Mesothelial cell of epicardium (in vitro differentiated cells): ENCODE measurements at regions not wholly inside any gene's neighbourhood (a gene's known extent, or its start where the extent isn't known, plus 50 kb on each side); places are given as distances from the start of the nearest gene placed in this dataset.

Source experiments
- DNase-seq, 2 experiments: peaks; one replicate each; pipeline ENCODE4 v3.0.0; 2021; ENCODE audit warnings: low spot score in 2 of 2; ENCODE audit not compliant: unreplicated experiment in 2 of 2
- H3K27ac Mint-ChIP-seq: 2 replicates; pipeline ENCODE4 v1.8.0; 2021; ENCODE audit warnings: mixed read lengths
- H3K27me3 Mint-ChIP-seq: 2 replicates; pipeline ENCODE4 v1.8.0; 2021; ENCODE audit warnings: low read depth, mixed read lengths
- H3K36me3 Mint-ChIP-seq: 2 replicates; pipeline ENCODE4 v1.8.0; 2021; ENCODE audit warnings: mixed read lengths
- H3K4me1 Mint-ChIP-seq: 2 replicates; pipeline ENCODE4 v1.8.0; 2021; ENCODE audit warnings: mixed read lengths
- H3K4me3 Mint-ChIP-seq: 2 replicates; pipeline ENCODE4 v1.8.0; 2021; ENCODE audit warnings: mild to moderate bottlenecking, moderate library complexity, mixed read lengths
- H3K9me3 Mint-ChIP-seq: 2 replicates; pipeline ENCODE4 v1.8.0; 2021; ENCODE audit warnings: mixed read lengths
- TF ChIP-seq, protein P1 (sequence below): fragments of 200-600 bp; sonication (generic); IDR thresholded peaks from one replicate; pipeline ENCODE4 v1.5.0; 2021; ENCODE audit warnings: antibody characterized with exemption; ENCODE audit not compliant: unreplicated experiment

DNA sequence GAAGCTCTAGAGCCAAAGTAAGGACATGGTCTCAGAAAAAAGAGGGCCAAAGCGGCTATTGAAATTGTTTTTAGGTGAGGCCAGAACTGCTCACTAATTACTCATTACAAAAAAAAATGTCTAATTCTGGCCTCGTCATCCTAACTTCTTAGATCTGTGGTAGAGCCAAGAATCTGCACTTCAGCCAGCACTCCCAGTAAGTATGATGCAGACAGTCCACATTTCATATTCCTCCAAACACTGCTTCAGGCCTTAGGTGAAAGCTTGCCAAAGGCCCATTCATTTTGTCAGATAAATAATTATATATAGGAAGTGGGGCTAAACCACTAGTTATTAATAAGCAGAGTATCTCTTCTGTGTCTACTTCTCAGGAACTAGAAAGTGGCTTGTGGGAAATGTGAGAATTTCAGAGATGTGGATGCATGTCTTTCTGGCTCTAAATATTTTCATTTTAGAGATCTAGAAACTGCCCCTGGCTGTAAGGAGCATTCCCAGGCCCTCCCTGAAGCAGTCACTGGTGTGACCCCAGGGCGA is 554.0 kb downstream of the TLE4 start:
- Mint-ChIP-seq H3K4me1 (no peaks in the 10 kb centered on the region), H3K27me3 (peaks cover 3% of the 10 kb centered on the region), H3K27ac (no peak overlapping the region), H3K4me3 (no peak overlapping the region), H3K9me3 (peaks cover 3% of the 10 kb centered on the region), H3K36me3 (no peaks in the 10 kb centered on the region)
- TF ChIP-seq, protein P1, sequence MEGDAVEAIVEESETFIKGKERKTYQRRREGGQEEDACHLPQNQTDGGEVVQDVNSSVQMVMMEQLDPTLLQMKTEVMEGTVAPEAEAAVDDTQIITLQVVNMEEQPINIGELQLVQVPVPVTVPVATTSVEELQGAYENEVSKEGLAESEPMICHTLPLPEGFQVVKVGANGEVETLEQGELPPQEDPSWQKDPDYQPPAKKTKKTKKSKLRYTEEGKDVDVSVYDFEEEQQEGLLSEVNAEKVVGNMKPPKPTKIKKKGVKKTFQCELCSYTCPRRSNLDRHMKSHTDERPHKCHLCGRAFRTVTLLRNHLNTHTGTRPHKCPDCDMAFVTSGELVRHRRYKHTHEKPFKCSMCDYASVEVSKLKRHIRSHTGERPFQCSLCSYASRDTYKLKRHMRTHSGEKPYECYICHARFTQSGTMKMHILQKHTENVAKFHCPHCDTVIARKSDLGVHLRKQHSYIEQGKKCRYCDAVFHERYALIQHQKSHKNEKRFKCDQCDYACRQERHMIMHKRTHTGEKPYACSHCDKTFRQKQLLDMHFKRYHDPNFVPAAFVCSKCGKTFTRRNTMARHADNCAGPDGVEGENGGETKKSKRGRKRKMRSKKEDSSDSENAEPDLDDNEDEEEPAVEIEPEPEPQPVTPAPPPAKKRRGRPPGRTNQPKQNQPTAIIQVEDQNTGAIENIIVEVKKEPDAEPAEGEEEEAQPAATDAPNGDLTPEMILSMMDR: no peak
- no peak for DNase-seq

DNA sequence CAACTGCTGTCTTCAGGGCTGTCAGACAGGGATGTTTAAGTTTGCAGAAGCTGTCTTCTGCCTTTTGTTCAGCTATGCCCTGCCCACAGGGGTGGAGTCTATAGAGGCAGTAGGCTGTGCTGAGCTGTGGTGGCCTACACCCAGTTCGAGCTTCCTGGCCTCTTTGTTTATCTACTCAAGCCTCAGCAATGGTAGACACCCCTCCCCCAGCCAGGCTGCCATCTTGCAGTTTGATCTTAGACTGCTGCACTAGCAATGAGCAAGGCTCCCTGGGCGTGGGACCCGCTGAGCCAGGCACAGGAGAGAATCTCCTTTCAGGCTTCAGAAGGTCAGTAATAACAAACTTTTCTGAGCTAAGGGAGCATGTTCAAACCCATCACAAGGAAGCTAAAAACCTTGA is 545.3 kb downstream of the TLE4 start:
- Mint-ChIP-seq H3K27me3 (no peaks in the 10 kb centered on the region), H3K27ac (no peak overlapping the region), H3K9me3 (peaks cover 36% of the 10 kb centered on the region), H3K4me1 (no peaks in the 10 kb centered on the region), H3K4me3 (no peak overlapping the region), H3K36me3 (no peaks in the 10 kb centered on the region)
- TF ChIP-seq, protein P1: no peak
- DNase-seq: no peak

DNA sequence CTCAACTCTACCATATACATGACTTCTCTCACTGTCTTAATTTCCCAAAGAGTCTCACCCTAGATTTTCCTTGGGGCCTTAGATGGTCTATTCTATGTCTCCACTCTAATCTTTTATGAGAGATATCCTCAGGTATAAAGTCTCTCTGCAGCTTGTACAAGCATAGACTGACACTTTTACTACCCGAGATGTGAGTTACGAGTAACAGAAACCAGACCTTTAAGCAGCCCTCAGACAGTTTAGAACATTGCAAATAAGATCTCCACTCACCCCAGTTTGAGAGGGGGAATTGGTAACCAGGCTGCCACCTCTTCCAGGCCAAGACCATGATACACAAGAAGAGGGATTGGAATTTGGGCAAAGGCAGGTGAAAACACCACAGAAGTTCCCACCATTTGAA is 542.5 kb downstream of the TLE4 start:
- no peaks in the 10 kb centered on the region for H3K27me3 Mint-ChIP-seq
- TF ChIP-seq, protein P1: no peak
- H3K4me3 Mint-ChIP-seq: no peak overlapping the region
- H3K36me3 Mint-ChIP-seq: no peaks in the 10 kb centered on the region
- DNase-seq: no peak
- no peak overlapping the region for H3K27ac Mint-ChIP-seq
- peaks cover 40% of the 10 kb centered on the region for H3K9me3 Mint-ChIP-seq
- no peaks in the 10 kb centered on the region for H3K4me1 Mint-ChIP-seq

DNA sequence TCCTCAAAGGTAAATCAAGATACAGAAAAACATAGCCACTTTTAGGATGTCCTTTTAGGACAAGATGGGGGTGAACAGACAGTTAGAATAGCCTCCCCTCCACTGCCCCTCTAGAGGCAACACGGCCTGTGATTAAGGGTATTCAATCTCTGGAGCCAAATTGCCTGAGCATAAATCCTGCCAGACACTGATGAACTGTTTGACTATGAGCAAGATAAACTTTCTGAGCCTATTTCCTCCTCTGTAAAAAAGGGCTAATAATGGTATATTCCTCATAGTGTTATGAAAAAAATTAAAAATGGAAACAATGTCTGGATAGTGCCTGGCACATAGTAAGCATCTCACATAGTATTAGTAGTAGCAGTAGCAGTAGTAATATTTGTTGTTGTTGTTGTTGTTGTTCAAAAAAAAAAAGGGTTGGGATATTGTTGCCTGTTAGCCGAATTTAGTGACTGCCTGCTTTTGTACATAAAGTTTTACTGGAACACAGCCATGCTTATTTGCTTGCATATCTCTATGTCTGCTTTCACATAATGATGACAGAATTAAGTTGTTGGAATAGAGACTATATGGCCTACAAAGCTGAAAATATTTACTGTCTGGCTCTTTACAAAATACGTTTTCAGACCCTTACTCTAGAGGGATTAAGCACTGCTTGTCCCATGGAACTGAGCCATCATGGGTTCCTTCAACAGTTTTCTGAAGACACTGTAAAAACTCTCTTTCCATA is 536.3 kb downstream of the TLE4 start:
- Mint-ChIP-seq H3K4me1 (peaks cover 16% of the 10 kb centered on the region), H3K27me3 (no peaks in the 10 kb centered on the region), H3K27ac (no peak overlapping the region), H3K9me3 (peaks cover 12% of the 10 kb centered on the region), H3K36me3 (no peaks in the 10 kb centered on the region), H3K4me3 (no peak overlapping the region)
- TF ChIP-seq, protein P1: no peak
- DNase-seq: no peak

DNA sequence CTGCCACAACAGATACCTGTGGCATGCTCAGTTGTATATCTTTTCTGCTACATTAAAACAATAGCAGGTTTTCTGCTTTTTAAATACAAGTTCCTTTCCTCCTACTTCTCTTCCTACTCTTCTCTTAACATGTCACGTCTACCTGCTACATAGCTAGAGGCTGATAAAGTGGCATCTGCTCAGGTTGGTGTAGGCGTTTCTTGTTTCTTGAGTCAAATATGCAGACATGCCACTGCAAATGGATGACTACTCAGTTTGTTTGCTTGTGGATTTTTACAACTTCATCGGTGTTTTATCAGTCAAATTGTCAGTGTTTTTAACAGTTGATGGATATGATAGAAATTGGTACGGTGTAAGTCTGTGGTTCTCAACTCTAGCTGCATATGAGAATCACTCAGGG is 525.7 kb downstream of the TLE4 start:
- TF ChIP-seq, protein P1: no peak
- no peaks in the 10 kb centered on the region for H3K4me1 Mint-ChIP-seq
- no peak for DNase-seq
- no peaks in the 10 kb centered on the region for H3K36me3 Mint-ChIP-seq
- H3K27me3 Mint-ChIP-seq: no peaks in the 10 kb centered on the region
- H3K27ac Mint-ChIP-seq: no peak overlapping the region
- H3K4me3 Mint-ChIP-seq: no peak overlapping the region
- H3K9me3 Mint-ChIP-seq: no peaks in the 10 kb centered on the region
